HCT116 (cell line): ENCODE measurements at regions not wholly inside any gene's neighbourhood (a gene's known extent, or its start where the extent isn't known, plus 50 kb on each side); places are given as distances from the start of the nearest gene placed in this dataset.

Source experiments
- ATAC-seq: fragments of 200-7000 bp; cut with Tn5 transposase; 2 replicates; pipeline ENCODE4 v1.9.1; 2020; ENCODE audit warnings: mild to moderate bottlenecking, moderate library complexity
- BruUV-seq: library from RNA; stranded (reverse); fragments of 400-500 nt; replicated peaks from 2 replicates; lab custom pipeline; 2021; lab: Mats Ljungman, UMichigan
- CTCF ChIA-PET: fragments of 300-600 bp; sonication (Branson Sonifier 250); formaldehyde crosslinking; loops from one replicate; lab custom pipeline; 2021; ENCODE audit warnings: antibody characterized with exemption; lab: Charles Lee
- POLR2A ChIA-PET: fragments of 300-600, 350-600 bp; sonication (Branson Sonifier 250); formaldehyde crosslinking; loops from one replicate; lab custom pipeline; 2021; ENCODE audit warnings: antibody characterized with exemption; lab: Charles Lee
- RAD21 ChIA-PET, 2 experiments: fragments of 300-600 bp; sonication (Branson Sonifier 250); formaldehyde crosslinking; loops; one replicate each; lab custom pipeline; 2023; ENCODE audit warnings: low total read pairs in 2 of 2; ENCODE audit not compliant: uncharacterized antibody in 2 of 2, unreplicated experiment in 2 of 2, low non-redundant PET in 1 of 2; lab: Charles Lee
- DNase-seq: peaks from one replicate; pipeline ENCODE4 v3.0.0-alpha.2; 2010; ENCODE audit warnings: low read depth, low spot score
- H2AFZ ChIP-seq: fragments of 200-600 bp; shearing (Covaris generic), sonication (generic); 2 replicates; pipeline ENCODE4 v1.6.1; 2017; ENCODE audit warnings: low read depth, mixed run types, mixed read lengths, antibody characterized with exemption, low read length; ENCODE audit not compliant: poor library complexity, severe bottlenecking
- H3K27ac ChIP-seq: 2 replicates; pipeline ENCODE4 v1.5.1; 2012; ENCODE audit warnings: low read depth, low read length
- H3K27me3 ChIP-seq: fragments of 200-600 bp; sonication (generic); 2 replicates; pipeline ENCODE4 v1.6.1; 2016; ENCODE audit warnings: mixed run types, low read length, mixed read lengths; ENCODE audit not compliant: insufficient read depth
- H3K36me3 ChIP-seq, 2 experiments: fragments of 200-500 bp in 1 of 2; fragments of 200-600 bp in 1 of 2; sonication (Bioruptor generic) in 1 of 2; sonication (generic) in 1 of 2; 2 replicates each; pipeline versions ENCODE4 v1.5.1 to v1.6.1; 2014 to 2016; ENCODE audit warnings: low read length in 2 of 2, inconsistent platforms in 1 of 2, mixed read lengths in 1 of 2, mixed run types in 1 of 2; ENCODE audit not compliant: insufficient read depth in 2 of 2, control insufficient read depth in 1 of 2
- H3K4me1 ChIP-seq, 2 experiments: fragments of 200-600 bp in 1 of 2; sonication (generic) in 1 of 2; 2 replicates each; pipeline versions ENCODE4 v1.5.1 to v1.6.1; 2012 to 2017; ENCODE audit warnings: low read length in 2 of 2, inconsistent platforms in 1 of 2, mild to moderate bottlenecking in 1 of 2, mixed read lengths in 1 of 2, mixed run types in 1 of 2, moderate library complexity in 1 of 2; ENCODE audit not compliant: insufficient read depth in 2 of 2, control insufficient read depth in 1 of 2
- H3K4me2 ChIP-seq: fragments of 200-600 bp; sonication (generic); 2 replicates; pipeline ENCODE4 v1.6.1; 2017; ENCODE audit warnings: mixed run types, low read length, mixed read lengths
- H3K4me3 ChIP-seq, 2 experiments: fragments of 200-600 bp in 1 of 2; sonication (generic) in 1 of 2; replicated peaks in 1 of 2; 2 replicates each; pipeline ENCODE4 v1.5.1; 2011 to 2016; ENCODE audit warnings: low read length in 2 of 2, control low read depth in 1 of 2, low read depth in 1 of 2, mild to moderate bottlenecking in 1 of 2, mixed read lengths in 1 of 2, mixed run types in 1 of 2
- H3K79me2 ChIP-seq: fragments of 200-600 bp; sonication (generic); 2 replicates; pipeline ENCODE4 v1.6.1; 2017; ENCODE audit warnings: mild to moderate bottlenecking, mixed run types, low read length, moderate library complexity, mixed read lengths; ENCODE audit not compliant: insufficient read depth
- H3K9ac ChIP-seq: fragments of 200-600 bp; sonication (generic); 2 replicates; pipeline ENCODE4 v1.6.1; 2016; ENCODE audit warnings: low read length, mixed read lengths
- H3K9me2 ChIP-seq: fragments of 200-600 bp; sonication (generic), shearing (Covaris generic); 2 replicates; pipeline ENCODE4 v1.6.1; 2017; ENCODE audit warnings: mixed run types, mild to moderate bottlenecking, moderate library complexity; ENCODE audit not compliant: insufficient read depth
- H3K9me3 ChIP-seq, 2 experiments: fragments of 200-500 bp in 1 of 2; fragments of 200-600 bp in 1 of 2; sonication (Bioruptor generic) in 1 of 2; sonication (generic) in 1 of 2; 2 replicates each; pipeline ENCODE4 v1.6.1; 2014 to 2017; ENCODE audit warnings: low read length in 2 of 2, mixed read lengths in 2 of 2, inconsistent platforms in 1 of 2, low read depth in 1 of 2, mild to moderate bottlenecking in 1 of 2, mixed run types in 1 of 2, moderate library complexity in 1 of 2; ENCODE audit not compliant: control insufficient read depth in 1 of 2, insufficient read depth in 1 of 2
- H4K20me1 ChIP-seq: fragments of 200-600 bp; sonication (generic), shearing (Covaris generic); 2 replicates; pipeline ENCODE4 v1.6.1; 2017; ENCODE audit warnings: mixed run types, mild to moderate bottlenecking, moderate library complexity; ENCODE audit not compliant: insufficient read depth
- CBX3 ChIP-seq: IDR thresholded peaks from 2 replicates; pipeline ENCODE4 v1.6.1; 2012; ENCODE audit warnings: low read depth
- CEBPB ChIP-seq: IDR thresholded peaks from 2 replicates; pipeline ENCODE4 v1.6.1; 2012; ENCODE audit warnings: low read depth
- ELF1 ChIP-seq: IDR thresholded peaks from 2 replicates; pipeline ENCODE4 v1.6.1; 2012; ENCODE audit warnings: low read depth, borderline replicate concordance
- EZH2phosphoT487 ChIP-seq: fragments of 200-600 bp; IDR thresholded peaks from 2 replicates; pipeline ENCODE4 v1.6.1; 2018; ENCODE audit warnings: antibody characterized with exemption, borderline replicate concordance
- JUND ChIP-seq: IDR thresholded peaks from 2 replicates; pipeline ENCODE4 v1.6.1; 2012
- SIN3A ChIP-seq: IDR thresholded peaks from 2 replicates; pipeline ENCODE4 v1.6.1; 2012; ENCODE audit warnings: low read depth
- SP1 ChIP-seq: IDR thresholded peaks from 2 replicates; pipeline ENCODE4 v1.6.1; 2012; ENCODE audit warnings: low read depth
- SRF ChIP-seq: IDR thresholded peaks from 2 replicates; pipeline ENCODE4 v1.6.1; 2012; ENCODE audit warnings: low read depth
- TCF7L2 ChIP-seq: IDR thresholded peaks from 2 replicates; pipeline ENCODE4 v1.7.0; 2011; ENCODE audit warnings: borderline replicate concordance, inconsistent platforms; ENCODE audit not compliant: insufficient read depth, insufficient read length; ENCODE audit errors: extremely low read depth
- YY1 ChIP-seq: IDR thresholded peaks from 2 replicates; pipeline ENCODE4 v1.6.1; 2011; ENCODE audit warnings: low read length, low read depth, moderate library complexity, mild to moderate bottlenecking; ENCODE audit not compliant: insufficient replicate concordance; ENCODE audit errors: extremely low read depth
- ZFX ChIP-seq: fragments of 450-650 bp; IDR thresholded peaks from 2 replicates; pipeline ENCODE4 v1.6.1; 2017
- ZNF274 ChIP-seq: fragments of 200-500 bp; sonication (Bioruptor generic); IDR thresholded peaks from 2 replicates; pipeline ENCODE4 v1.6.1; 2014; ENCODE audit warnings: mild to moderate bottlenecking, low read depth, low read length, inconsistent platforms
- intact Hi-C: fragments of 100-400 bp; cut with micrococcal nuclease; formaldehyde crosslinking; loops from 2 replicates; pipeline ENCODE4 v1.10.0; 2022
- TF ChIP-seq, protein P1 (sequence below): IDR thresholded peaks from 2 replicates; pipeline ENCODE4 v1.6.1; 2012
- TF ChIP-seq, protein P2 (sequence below): IDR thresholded peaks from 2 replicates; pipeline ENCODE4 v1.6.1; 2012; ENCODE audit warnings: low read depth

DNA sequence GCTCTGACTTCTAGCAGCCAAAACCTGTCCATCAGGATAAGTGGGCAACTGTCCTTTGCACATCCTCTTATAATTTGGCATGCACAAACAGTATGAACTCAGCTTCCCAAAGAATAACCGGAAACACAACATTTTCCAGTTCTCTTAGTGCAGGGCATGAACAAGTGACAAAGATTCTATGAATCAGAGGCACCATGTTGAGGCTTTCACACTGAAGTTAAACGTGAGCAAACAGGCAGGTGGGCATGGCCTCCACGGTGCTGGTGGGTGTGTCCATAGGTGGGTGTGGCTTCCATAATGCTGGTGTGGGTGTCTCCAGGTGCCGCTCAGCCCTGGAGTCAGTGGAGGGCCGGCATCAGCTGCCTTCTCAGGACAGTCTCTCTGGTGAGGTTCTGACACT lies 196.5 kb downstream of the SMIM20 start (continued):
- TF ChIP-seq CBX3 (no peak), TCF7L2 (no peak), JUND (no peak), SP1 (no peak), YY1 (no peak), ELF1 (no peak), ZNF274 (no peak), SRF (no peak), CEBPB (no peak), ZFX (no peak), SIN3A (no peak), EZH2phosphoT487 (no peak)
- TF ChIP-seq, protein P1, sequence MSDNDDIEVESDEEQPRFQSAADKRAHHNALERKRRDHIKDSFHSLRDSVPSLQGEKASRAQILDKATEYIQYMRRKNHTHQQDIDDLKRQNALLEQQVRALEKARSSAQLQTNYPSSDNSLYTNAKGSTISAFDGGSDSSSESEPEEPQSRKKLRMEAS: no peak

DNA sequence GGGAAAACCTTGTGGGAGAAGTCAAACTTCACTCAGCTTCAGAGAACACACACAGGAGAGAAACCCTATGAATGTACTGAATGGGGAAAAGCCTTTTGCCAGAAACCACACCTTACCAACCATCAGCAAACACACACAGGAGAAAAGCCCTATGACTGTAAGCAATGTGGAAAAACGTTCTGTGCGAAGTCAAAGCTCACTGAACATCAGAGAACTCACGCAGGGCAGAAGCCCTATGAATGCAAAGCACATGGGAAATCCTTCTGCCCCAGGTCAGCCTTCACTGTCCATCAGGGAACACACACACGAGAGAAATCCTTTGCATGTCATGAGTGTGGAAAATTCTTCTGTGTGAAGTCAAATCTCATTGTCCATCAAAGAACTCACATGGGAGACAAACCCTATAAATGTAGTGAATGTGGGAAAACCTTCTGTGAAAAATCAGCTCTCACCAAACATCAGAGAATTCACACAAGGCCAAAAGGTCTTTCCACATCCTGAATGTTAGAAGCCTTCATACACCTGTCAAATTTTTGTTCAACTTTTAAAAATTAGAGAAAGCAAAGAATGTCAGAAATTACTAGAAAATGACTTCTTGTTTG lies 199.4 kb downstream of the SMIM20 start:
- H3K36me3 ChIP-seq: no peaks in the 10 kb centered on the region
- H3K4me3 ChIP-seq: no peak overlapping the region
- ChIA-PET RAD21 (no interaction called here), POLR2A (no interaction called here), CTCF (no interaction called here)
- BruUV-seq: no TSS peak
- H3K27me3 ChIP-seq: no peaks in the 10 kb centered on the region
- TF ChIP-seq ZNF274 (peak; percentile 86), ZFX (no peak)
- TF ChIP-seq, protein P2, sequence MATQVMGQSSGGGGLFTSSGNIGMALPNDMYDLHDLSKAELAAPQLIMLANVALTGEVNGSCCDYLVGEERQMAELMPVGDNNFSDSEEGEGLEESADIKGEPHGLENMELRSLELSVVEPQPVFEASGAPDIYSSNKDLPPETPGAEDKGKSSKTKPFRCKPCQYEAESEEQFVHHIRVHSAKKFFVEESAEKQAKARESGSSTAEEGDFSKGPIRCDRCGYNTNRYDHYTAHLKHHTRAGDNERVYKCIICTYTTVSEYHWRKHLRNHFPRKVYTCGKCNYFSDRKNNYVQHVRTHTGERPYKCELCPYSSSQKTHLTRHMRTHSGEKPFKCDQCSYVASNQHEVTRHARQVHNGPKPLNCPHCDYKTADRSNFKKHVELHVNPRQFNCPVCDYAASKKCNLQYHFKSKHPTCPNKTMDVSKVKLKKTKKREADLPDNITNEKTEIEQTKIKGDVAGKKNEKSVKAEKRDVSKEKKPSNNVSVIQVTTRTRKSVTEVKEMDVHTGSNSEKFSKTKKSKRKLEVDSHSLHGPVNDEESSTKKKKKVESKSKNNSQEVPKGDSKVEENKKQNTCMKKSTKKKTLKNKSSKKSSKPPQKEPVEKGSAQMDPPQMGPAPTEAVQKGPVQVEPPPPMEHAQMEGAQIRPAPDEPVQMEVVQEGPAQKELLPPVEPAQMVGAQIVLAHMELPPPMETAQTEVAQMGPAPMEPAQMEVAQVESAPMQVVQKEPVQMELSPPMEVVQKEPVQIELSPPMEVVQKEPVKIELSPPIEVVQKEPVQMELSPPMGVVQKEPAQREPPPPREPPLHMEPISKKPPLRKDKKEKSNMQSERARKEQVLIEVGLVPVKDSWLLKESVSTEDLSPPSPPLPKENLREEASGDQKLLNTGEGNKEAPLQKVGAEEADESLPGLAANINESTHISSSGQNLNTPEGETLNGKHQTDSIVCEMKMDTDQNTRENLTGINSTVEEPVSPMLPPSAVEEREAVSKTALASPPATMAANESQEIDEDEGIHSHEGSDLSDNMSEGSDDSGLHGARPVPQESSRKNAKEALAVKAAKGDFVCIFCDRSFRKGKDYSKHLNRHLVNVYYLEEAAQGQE: no peak
- DNase-seq: no peak
- H3K9ac ChIP-seq: no peak overlapping the region
- H3K79me2 ChIP-seq: no peaks in the 10 kb centered on the region
- H3K4me1 ChIP-seq: no peaks in the 10 kb centered on the region
- H3K27ac ChIP-seq: no peak overlapping the region
- H4K20me1 ChIP-seq: no peaks in the 10 kb centered on the region
- ATAC-seq: no peak
- H2AFZ ChIP-seq: no peak overlapping the region
- no peak overlapping the region for H3K4me2 ChIP-seq
- intact Hi-C loops: no loop called here
- H3K9me2 ChIP-seq: no peaks in the 10 kb centered on the region
- H3K9me3 ChIP-seq: peaks cover 0 to 5% of the 10 kb centered on the region in 2 experiments; a peak in 1 of 4 replicates
